ENCODE measurements at regions not wholly inside any gene's neighbourhood (a gene's known extent, or its start where the extent isn't known, plus 50 kb on each side); places are given as distances from the start of the nearest gene placed in this dataset.
"Not testable (repeated sequence)": the region's sequence is repeated elsewhere in the genome, so short reads cannot be mapped to it uniquely, and the experiment has no call there.

- DNase-seq (ENCODE audit: low read depth, low spot score), result no peak
Observed at GRCh38 chr4:56146956-56147355, 198.2 kb downstream of the CEP135 start.

GRCh38 chr4:56142088-56142487, 193.3 kb downstream of the CEP135 start:
- DNase-seq (ENCODE audit: low read depth, low spot score), result no peak

- no peak for DNase-seq (ENCODE audit: low read depth, low spot score)
Observed at GRCh38 chr4:56139241-56139827, 190.6 kb downstream of the CEP135 start.

- DNase-seq (ENCODE audit: low read depth, low spot score), result not testable (repeated sequence)
Observed at GRCh38 chr4:56134834-56135233, 186.1 kb downstream of the CEP135 start.

GRCh38 chr4:56134266-56134665, 185.5 kb downstream of the CEP135 start:
- DNase-seq (ENCODE audit: low read depth, low spot score), result peak; percentile 52

GRCh38 chr4:56132835-56133234, 184.1 kb downstream of the CEP135 start:
- DNase-seq (ENCODE audit: low read depth, low spot score), result no peak

GRCh38 chr4:56132188-56132587, 183.4 kb downstream of the CEP135 start:
- DNase-seq (ENCODE audit: low read depth, low spot score), result not testable (repeated sequence)

GRCh38 chr4:56130606-56131155, 181.9 kb downstream of the CEP135 start:
- peak; percentile 47 for DNase-seq (ENCODE audit: low read depth, low spot score)

GRCh38 chr4:56129431-56129861, 180.7 kb downstream of the CEP135 start:
- DNase-seq (ENCODE audit: low read depth, low spot score), result no peak

GRCh38 chr4:56128213-56128612, 179.5 kb downstream of the CEP135 start:
- DNase-seq (ENCODE audit: low read depth, low spot score), result peak; percentile 63

GRCh38 chr4:56127716-56128115, 179.0 kb downstream of the CEP135 start:
- no peak for DNase-seq (ENCODE audit: low read depth, low spot score)

- DNase-seq (ENCODE audit: low read depth, low spot score), result no peak
Observed at GRCh38 chr4:56123547-56123946, 174.8 kb downstream of the CEP135 start.

GRCh38 chr4:56123051-56123450, 174.3 kb downstream of the CEP135 start:
- DNase-seq (ENCODE audit: low read depth, low spot score), result no peak

- no peak for DNase-seq (ENCODE audit: low read depth, low spot score)
Observed at GRCh38 chr4:56118845-56119244, 170.1 kb downstream of the CEP135 start.

GRCh38 chr4:56118055-56118454, 169.3 kb downstream of the CEP135 start:
- no peak for DNase-seq (ENCODE audit: low read depth, low spot score)

- DNase-seq (ENCODE audit: low read depth, low spot score), result no peak
Observed at GRCh38 chr4:56115898-56116297, 167.2 kb downstream of the CEP135 start.

- no peak for DNase-seq (ENCODE audit: low read depth, low spot score)
Observed at GRCh38 chr4:56112377-56112776, 163.6 kb downstream of the CEP135 start.

GRCh38 chr4:56106180-56107147, 157.7 kb downstream of the CEP135 start:
- DNase-seq (ENCODE audit: low read depth, low spot score), result peak; percentile 38

GRCh38 chr4:56104188-56104587, 155.4 kb downstream of the CEP135 start:
- DNase-seq (ENCODE audit: low read depth, low spot score), result no peak

- DNase-seq (ENCODE audit: low read depth, low spot score), result no peak
Observed at GRCh38 chr4:56102601-56103000, 153.9 kb downstream of the CEP135 start.

GRCh38 chr4:56099378-56099786, 150.6 kb downstream of the CEP135 start:
- DNase-seq (ENCODE audit: low read depth, low spot score), result peak; percentile 91

GRCh38 chr4:56093576-56093975, 144.8 kb downstream of the CEP135 start:
- no peak for DNase-seq (ENCODE audit: low read depth, low spot score)

- DNase-seq (ENCODE audit: low read depth, low spot score), result no peak
Observed at GRCh38 chr4:56092540-56092939, 143.8 kb downstream of the CEP135 start.

Measured in astrocyte of the hippocampus (primary cell).